ENCODE measurements at regions not wholly inside any gene's neighbourhood (a gene's known extent, or its start where the extent isn't known, plus 50 kb on each side); places are given as distances from the start of the nearest gene placed in this dataset.

DNA sequence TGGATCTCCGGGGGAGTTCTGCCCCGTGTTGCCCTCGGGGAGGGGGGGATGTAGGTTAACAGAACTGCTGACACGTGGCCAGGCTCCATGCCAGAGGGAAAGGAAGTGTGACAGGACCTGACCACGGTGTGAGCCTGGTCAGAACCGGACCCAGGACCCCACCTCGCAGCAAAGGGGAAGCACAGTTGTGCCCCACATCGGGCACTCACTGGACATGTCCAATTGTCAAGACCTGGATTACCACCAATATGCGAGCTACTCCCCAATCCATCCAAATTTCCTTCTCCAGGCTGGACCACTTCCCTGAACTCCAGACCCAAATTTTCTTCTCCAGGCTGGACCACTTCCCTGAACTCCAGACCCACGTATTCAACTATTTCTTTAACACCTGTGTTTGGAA, 78.8 kb upstream of the PIWIL1 start:
- DNase-seq (ENCODE audit: low spot score): no peak

DNA sequence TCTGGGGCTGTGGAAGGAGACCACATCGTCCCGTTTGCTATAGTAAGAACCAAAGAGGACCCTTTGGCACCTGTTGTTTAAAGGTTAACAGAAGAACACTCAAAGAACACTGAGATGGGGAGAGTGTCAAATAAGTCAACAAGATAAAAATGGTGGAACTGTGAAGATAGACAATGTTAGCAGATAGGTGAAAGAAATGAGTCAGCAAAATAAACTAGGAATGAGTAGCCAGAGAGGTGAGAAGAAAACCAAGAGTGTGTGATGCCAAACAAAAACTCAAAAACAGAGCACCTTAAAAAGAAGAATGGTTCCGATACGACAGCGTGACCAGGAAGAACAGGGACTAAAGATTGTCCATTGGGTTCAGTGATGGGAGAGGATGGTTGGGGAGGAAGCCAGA, 74.7 kb upstream of the PIWIL1 start:
- no peak for DNase-seq (ENCODE audit: low spot score)

DNA sequence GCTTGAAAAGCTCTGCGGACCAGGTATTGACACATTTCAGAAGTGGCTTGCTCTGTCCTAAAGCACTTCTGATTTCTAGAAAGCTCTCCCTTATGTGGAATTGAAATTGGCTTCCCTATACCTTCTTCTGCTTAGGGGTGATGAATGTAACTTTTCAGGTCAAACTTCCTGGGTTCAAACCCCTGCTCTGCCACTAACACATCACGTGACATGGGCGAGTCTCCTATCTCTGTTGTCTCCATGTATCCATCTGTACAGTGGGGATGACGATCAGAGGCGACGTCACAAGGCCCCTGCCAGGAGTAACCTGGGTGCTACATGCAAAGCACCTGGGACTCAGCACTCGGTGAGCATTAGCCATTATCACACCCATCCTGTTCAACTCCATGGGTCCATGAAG, 73.7 kb upstream of the PIWIL1 start:
- no peak for DNase-seq (ENCODE audit: low spot score)

DNA sequence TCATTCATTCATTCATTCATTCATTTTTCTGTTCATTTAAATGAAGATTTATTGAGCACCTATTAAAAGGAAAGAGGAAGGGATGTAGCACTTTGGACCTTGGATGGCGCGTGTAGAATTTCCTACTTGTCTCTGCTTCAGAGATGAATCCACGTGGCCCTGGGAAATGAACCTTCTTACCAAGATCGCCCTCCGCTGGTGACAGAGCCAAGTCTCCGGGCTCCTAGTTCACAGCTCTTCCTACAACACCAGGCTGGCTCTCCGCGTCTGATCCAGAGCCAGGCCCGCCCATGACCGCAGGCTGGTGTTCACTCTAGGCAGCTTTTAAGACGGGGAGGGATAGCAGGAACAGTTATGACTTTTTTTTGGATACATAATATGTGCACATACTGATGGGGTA, 70.9 kb upstream of the PIWIL1 start:
- DNase-seq (ENCODE audit: low spot score): no peak

DNA sequence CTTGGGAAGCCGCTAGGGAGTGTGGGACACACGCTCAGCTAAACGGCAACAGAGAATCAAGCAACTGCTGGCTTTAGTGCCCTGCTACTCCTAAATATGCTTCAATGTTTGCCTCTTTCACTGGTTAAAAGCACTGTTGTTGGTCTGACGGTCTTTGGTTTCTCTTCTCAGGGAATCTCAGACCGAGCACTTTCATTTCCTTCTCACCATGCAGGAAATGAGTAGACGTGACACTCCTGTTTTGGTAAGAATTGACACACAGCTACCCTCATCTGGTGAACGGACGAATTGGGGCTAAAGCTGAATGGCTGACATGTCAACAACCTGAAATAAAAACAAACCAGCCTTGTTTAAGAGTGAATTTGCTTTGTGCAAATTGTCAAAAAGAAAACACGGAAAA, 57.5 kb upstream of the PIWIL1 start:
- DNase-seq (ENCODE audit: low spot score): no peak

DNA sequence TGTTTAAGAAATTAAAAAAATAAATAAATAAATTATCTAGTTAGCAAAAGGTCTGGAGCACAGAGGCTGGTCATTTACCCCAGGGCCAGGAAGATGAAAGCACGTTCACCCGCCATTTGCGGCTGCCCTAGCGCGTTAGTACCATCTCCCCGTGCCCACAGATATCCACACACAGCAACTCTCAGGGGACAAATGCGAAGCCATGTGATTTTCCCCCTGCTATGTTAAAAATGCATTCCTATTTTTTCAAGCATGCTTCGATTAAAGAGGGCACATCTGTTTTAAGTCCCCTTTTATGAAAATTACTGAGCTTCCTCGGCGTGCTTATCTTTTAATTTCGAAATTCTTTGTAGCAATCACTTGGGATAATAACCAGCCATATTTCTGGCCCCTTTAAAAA, 56.9 kb upstream of the PIWIL1 start:
- no peak for DNase-seq (ENCODE audit: low spot score)

DNA sequence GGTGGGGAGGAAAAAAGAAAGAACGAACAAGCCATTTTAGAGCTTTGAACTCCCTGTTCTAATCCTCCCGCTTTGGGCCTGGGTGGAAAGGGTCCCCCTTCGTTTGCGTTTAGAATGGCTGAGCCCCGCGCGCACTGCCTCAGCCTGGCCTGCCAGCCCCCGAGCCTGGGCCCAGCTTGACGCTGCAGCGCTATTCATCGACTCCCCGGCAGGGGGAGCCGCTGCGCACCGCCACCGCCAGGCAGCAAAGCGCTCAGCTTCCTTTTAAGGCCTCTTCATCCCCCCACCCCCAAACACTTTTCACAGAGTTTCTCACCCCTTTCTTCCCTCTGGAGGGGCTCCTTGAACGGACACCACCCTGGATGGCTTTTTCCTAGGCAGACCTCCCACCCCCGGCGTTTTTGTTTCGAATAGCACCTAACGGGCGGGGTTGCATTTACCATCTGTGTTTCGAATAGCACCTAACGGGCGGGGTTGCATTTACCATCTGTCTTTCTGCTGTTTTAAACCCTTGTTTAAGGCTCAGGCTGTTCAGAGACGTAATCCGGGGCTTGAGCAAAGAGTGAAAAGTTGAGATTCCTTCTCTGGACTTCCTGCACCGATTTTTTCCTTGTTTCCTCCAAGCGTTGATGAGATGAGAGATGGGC, 56.4 kb upstream of the PIWIL1 start:
- DNase-seq (ENCODE audit: low spot score): no peak

DNA sequence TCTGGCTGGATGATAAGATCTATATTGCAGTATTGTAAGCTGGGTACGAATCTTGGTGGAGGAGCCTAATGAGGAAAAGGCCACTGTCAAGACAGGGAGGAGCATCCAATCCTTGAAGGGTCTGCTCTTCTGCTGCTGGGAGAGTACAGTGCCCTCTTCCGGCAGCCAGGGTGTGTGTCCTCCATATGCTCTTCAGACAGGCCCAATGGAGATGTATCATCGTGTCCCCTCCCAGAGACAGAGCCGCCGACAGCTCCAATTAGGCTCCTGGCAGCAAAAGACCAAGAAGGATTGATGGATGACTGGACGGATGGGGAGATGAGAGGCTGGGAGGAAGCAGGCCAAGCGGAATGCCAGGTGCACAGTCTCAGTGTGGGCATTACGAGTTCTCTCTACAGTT, 51.6 kb upstream of the PIWIL1 start:
- DNase-seq (ENCODE audit: low spot score): peak; percentile 47

DNA sequence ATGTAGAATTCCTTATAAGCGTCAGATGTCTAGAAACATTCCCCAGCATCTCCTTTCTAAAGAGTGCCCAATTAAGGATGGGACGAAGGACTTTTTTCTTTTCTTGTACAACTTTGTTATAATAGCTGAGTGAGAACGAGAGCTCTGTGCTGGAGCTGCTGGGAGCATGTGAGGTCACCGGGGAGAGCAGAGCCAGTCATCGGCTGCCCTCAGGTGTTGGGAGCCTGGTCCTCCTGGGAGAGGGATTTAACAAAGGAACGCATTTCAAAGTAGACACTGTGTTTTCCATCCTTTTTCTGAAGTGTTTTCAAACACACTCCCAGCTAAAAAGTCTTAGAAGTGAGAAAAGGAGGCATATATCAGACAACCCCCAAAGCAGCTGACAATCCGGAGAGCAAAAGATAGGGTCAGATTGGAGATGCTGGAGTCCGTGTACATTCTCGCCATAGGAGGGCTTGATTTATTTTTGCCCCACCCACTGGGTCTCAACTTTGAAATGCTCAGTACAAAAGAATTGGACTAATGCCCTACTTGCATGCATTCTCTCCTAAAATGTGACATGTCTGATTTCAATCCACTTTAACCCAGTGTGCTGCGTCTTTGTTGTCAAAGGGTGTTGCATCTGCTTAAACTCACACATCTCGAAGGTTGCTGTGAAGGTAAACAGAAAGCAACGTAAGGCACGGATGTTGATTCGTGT, 50.8 kb upstream of the PIWIL1 start:
- no peak for DNase-seq (ENCODE audit: low spot score)
